T-helper 2 cell treated with Interferon-gamma antibody and Interleukin-4, amounts not matched to agents 5 μg/mL and 100 μg/mL, for 36 hours (primary cell): ENCODE measurements at regions not wholly inside any gene's neighbourhood (a gene's known extent, or its start where the extent isn't known, plus 50 kb on each side); places are given as distances from the start of the nearest gene placed in this dataset.

ENCODE experiments used
- DNase-seq: peaks from one replicate; pipeline ENCODE4 v3.0.0; 2021; ENCODE audit warnings: low spot score
- H3K27ac Mint-ChIP-seq: one replicate; pipeline ENCODE4 v1.8.0; 2021; ENCODE audit warnings: mild to moderate bottlenecking, mixed read lengths
- H3K27me3 Mint-ChIP-seq: one replicate; pipeline ENCODE4 v1.8.0; 2021; ENCODE audit warnings: low read depth, mixed read lengths
- H3K36me3 Mint-ChIP-seq: one replicate; pipeline ENCODE4 v1.8.0; 2021; ENCODE audit warnings: low read depth, mixed read lengths
- H3K4me1 Mint-ChIP-seq: one replicate; pipeline ENCODE4 v1.8.0; 2021; ENCODE audit warnings: low read depth, mixed read lengths
- H3K4me3 Mint-ChIP-seq: one replicate; pipeline ENCODE4 v1.8.0; 2022; ENCODE audit warnings: mild to moderate bottlenecking, moderate library complexity, mixed read lengths
- H3K9me3 Mint-ChIP-seq: one replicate; pipeline ENCODE4 v1.8.0; 2021; ENCODE audit warnings: mixed read lengths

DNA sequence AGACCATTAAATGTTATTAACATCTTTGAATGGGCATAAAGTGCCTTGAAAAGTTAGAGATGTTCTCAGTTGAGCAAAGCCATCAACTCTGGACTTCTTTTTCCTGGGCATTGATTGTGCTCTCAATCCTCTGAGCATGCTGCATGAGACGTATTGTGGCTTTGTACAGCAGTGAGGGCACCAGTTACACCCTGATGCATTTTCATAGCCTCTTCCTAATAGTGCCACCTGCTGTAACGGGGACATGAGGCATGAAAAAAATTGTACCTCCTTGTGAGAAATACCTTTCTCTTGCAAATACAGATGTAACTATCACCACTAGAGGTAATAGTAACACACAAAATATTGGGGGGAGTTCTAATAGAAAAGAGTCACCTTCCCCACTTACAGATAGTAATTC is 697.5 kb downstream of the TMEM182 start:
- H3K36me3 Mint-ChIP-seq: no peaks in the 10 kb centered on the region
- no peaks in the 10 kb centered on the region for H3K27me3 Mint-ChIP-seq

DNA sequence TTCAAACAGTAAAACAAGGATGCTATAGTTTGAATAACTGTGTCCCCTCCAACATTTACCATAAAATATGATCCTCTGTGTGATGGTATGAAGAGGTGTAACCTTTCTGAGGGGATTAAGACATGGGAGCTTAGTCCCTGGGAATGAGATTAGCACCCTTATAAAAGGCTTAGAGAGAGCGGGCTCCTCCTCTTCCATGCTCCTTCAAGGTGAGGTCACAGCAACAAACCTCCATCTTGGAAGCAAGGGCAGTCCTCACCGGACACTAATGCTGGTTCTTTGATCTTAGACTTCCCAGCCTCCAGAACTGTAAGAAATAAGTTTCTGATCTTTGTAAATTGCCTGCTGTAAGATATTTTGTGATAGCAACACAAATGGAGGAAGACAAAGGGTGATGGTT is 700.3 kb downstream of the TMEM182 start:
- H3K36me3 Mint-ChIP-seq: no peaks in the 10 kb centered on the region
- no peaks in the 10 kb centered on the region for H3K27me3 Mint-ChIP-seq
- no peak overlapping the region for H3K4me3 Mint-ChIP-seq
- no peak for DNase-seq
- no peaks in the 10 kb centered on the region for H3K4me1 Mint-ChIP-seq
- peaks cover 21% of the 10 kb centered on the region for H3K9me3 Mint-ChIP-seq
- no peak overlapping the region for H3K27ac Mint-ChIP-seq

More for the DNA sequence above, 697.5 kb downstream of the TMEM182 start:
- no peak overlapping the region for H3K27ac Mint-ChIP-seq
- peaks cover 7% of the 10 kb centered on the region for H3K9me3 Mint-ChIP-seq
- H3K4me1 Mint-ChIP-seq: no peaks in the 10 kb centered on the region
- no peak for DNase-seq
- no peak overlapping the region for H3K4me3 Mint-ChIP-seq

DNA sequence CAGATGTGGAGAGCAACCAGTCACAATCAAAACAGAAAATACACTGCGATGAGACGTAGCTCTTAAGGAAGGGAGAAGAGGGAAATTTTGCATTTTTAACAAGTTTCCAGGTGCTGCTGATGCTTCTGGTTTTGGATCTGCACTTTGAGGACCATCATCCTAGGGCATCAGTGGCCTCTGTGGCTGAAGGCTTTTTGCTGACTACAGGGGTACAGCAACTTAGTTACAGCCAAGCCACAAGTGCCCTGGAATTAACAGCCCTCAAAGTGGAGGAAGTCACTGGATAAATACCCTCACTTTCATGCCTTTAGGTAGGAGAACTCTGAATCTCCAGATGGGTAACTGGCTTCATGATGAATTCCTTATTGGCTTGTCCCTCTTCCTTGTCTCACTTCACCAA is 700.9 kb downstream of the TMEM182 start:
- Mint-ChIP-seq H3K27ac (no peak overlapping the region), H3K9me3 (peaks cover 21% of the 10 kb centered on the region), H3K4me1 (no peaks in the 10 kb centered on the region), H3K27me3 (no peaks in the 10 kb centered on the region), H3K36me3 (no peaks in the 10 kb centered on the region), H3K4me3 (no peak overlapping the region)
- DNase-seq: no peak

DNA sequence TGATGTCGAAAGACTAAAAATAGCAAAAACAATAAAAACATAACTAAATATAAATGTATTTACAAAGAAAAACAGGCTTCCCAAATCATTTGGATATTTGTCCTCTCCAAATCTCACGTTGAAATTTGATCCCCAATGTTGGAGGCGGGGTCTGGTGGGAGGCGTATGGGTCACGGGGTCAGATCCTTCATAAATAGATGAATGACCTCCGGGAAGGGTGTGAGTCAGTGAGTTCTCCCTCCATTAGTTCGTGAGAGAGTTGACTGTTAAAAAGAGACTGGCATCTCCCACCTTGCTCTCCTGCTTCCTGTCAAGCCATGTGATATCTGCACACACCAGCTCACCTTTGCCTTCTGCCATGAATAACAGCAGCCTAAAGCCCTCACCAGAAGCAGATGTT is 703.0 kb downstream of the TMEM182 start:
- no peaks in the 10 kb centered on the region for H3K36me3 Mint-ChIP-seq
- H3K4me3 Mint-ChIP-seq: no peak overlapping the region
- no peak for DNase-seq
- H3K27me3 Mint-ChIP-seq: no peaks in the 10 kb centered on the region
- no peak overlapping the region for H3K27ac Mint-ChIP-seq
- H3K9me3 Mint-ChIP-seq: peaks cover 21% of the 10 kb centered on the region
- H3K4me1 Mint-ChIP-seq: no peaks in the 10 kb centered on the region

DNA sequence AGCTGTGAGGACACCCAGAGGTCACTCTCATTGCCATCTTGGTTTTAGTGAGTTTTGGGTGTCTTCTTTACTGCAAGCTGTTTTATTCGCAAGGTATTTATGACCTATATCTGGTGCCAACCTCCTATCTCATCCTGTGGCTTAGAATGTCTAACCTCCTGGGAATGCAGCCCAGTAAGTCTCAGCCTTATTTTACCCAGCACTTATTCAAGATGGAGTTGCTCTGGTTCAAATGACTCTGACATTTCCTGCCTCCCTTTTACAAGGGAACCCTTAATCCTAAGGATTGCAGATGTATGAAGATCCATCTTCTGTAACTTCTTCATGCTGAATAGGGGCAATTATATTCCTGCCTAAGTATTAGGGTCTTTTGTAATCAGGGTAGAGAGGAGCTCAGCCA is 708.0 kb downstream of the TMEM182 start:
- Mint-ChIP-seq H3K27me3 (no peaks in the 10 kb centered on the region), H3K9me3 (peaks cover 28% of the 10 kb centered on the region), H3K4me1 (no peaks in the 10 kb centered on the region), H3K36me3 (no peaks in the 10 kb centered on the region), H3K27ac (no peak overlapping the region), H3K4me3 (no peak overlapping the region)
- no peak for DNase-seq

DNA sequence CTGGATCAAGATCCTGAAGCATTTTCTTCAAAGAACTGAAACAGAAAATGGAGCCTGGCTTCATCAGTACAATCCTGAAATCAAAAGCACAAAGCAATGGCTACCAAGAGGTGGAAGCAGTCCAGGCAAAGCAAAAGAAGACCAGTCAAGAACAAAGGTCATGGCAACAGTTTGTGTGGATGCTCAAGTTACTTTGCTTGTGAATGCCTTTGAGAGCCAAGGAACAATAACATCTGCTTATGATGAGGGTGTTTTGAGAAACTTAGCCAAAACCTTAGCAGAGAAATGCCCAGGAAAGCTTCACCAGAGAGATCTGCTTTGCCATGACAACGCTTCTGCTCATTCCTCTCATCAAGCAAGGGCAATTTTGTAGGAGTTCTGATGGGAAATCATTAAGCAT is 723.1 kb downstream of the TMEM182 start:
- no peak overlapping the region for H3K4me3 Mint-ChIP-seq
- H3K4me1 Mint-ChIP-seq: no peaks in the 10 kb centered on the region
- no peaks in the 10 kb centered on the region for H3K27me3 Mint-ChIP-seq
- H3K27ac Mint-ChIP-seq: no peak overlapping the region
- H3K9me3 Mint-ChIP-seq: peaks cover 9% of the 10 kb centered on the region
- H3K36me3 Mint-ChIP-seq: no peaks in the 10 kb centered on the region
- no peak for DNase-seq

DNA sequence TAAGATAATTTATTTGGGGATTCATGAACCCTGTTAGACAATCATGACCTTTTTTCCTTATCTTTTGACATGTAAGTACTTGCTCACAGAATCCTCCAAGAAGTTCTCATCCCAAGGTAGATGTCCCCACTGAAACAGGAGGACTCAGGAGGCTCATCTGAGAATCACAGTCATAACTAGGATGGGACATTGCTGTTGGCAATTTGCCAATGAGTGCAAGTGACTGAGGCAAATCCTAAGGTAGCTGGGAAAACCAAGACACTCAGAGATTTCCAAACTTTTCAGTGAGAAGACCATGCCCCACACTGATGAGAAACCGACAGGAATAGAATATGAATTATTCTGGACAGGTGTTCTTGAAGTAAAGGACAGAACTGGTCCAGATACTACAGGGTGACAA is 735.0 kb downstream of the TMEM182 start:
- Mint-ChIP-seq H3K27ac (no peak overlapping the region), H3K4me3 (no peak overlapping the region), H3K27me3 (no peaks in the 10 kb centered on the region), H3K36me3 (no peaks in the 10 kb centered on the region), H3K4me1 (no peaks in the 10 kb centered on the region), H3K9me3 (peaks cover 28% of the 10 kb centered on the region)
- no peak for DNase-seq

DNA sequence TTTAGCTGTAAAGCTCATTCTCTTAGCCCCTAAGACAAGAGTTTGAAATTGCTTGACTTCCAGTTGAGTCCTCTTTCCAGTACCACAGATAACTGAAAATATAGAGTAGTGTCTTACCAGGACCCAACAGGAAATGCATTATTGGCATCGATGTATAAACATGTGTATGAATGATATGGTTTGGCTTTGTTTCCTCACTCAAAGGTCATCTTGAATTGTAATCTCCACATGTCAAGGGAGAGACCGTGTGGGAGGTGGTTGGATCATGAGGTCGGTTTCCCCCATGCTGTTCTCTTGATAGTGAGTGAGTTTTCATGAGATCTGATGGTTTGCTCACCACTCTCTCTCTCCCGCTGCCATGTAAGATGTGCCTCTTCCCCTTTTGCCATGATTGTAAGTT is 745.0 kb downstream of the TMEM182 start:
- Mint-ChIP-seq H3K27me3 (no peaks in the 10 kb centered on the region), H3K9me3 (peaks cover 19% of the 10 kb centered on the region), H3K27ac (no peak overlapping the region), H3K36me3 (no peaks in the 10 kb centered on the region), H3K4me3 (no peak overlapping the region), H3K4me1 (no peaks in the 10 kb centered on the region)
- DNase-seq: no peak

DNA sequence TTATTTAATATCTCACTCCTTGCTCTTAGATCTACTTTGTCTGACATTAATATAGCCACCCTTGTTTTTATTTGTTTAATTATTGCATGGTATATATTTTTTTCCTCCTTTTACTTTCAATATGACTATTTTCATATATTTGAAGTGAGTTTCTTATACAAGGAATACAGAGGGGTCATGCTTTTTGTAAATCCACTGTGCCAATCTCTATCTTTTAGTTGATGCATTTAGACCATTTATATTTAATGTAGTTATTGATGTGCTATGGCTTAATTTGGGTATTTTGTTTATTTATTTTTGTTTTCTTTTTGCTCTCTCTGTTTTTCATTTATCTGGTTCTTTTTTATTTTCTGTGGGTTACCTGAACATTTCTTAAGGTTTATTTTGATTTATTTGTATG is 750.6 kb downstream of the TMEM182 start:
- Mint-ChIP-seq H3K27ac (no peak overlapping the region), H3K9me3 (peaks cover 33% of the 10 kb centered on the region), H3K4me1 (no peaks in the 10 kb centered on the region)

DNA sequence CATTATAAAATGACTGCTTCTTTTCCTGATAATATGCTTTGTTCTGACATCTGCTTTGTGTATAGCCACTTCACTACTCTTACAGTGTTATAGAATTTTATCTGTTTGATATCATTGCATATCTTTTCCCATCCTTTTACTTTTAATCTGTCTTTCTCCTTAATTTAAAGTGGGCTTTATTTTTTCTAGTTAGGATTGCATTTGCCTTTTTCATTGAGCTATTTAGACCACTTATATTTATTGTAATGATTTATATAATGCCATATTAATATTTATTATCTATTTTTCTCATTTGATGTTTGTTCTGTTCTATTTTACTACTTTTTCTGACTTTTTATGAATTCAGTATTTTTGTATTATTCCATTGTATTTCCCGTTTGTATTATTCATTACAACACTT is 758.7 kb downstream of the TMEM182 start:
- peaks cover 12% of the 10 kb centered on the region for H3K9me3 Mint-ChIP-seq
- DNase-seq: no peak
- no peak overlapping the region for H3K27ac Mint-ChIP-seq
- no peak overlapping the region for H3K4me3 Mint-ChIP-seq
- no peaks in the 10 kb centered on the region for H3K36me3 Mint-ChIP-seq
- H3K27me3 Mint-ChIP-seq: no peaks in the 10 kb centered on the region
- no peaks in the 10 kb centered on the region for H3K4me1 Mint-ChIP-seq

More for the DNA sequence above, 750.6 kb downstream of the TMEM182 start:
- Mint-ChIP-seq H3K4me3 (no peak overlapping the region), H3K36me3 (no peaks in the 10 kb centered on the region), H3K27me3 (no peaks in the 10 kb centered on the region)
- no peak for DNase-seq

DNA sequence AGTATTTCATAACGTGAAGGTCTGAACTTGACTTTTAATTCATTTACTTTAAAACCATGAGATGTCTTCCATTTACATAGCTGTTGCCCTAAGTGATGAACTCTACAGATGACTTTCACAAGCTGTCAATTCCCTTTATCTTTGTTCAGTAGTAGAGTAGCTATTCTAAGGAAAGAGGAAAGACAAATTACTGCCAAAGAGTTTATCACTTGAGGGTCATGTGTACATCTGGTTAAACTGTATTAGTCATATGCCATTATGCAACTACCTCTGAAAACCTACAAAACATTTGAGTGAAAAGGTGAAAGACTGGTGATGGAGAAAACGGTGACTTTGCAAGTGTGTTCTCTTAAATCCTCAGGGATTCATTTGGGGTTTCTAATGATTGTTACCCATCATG is 763.9 kb downstream of the TMEM182 start:
- no peaks in the 10 kb centered on the region for H3K36me3 Mint-ChIP-seq
- no peaks in the 10 kb centered on the region for H3K4me1 Mint-ChIP-seq
- H3K4me3 Mint-ChIP-seq: no peak overlapping the region
- peaks cover 10% of the 10 kb centered on the region for H3K9me3 Mint-ChIP-seq
- H3K27ac Mint-ChIP-seq: no peak overlapping the region
- no peak for DNase-seq
- H3K27me3 Mint-ChIP-seq: no peaks in the 10 kb centered on the region

DNA sequence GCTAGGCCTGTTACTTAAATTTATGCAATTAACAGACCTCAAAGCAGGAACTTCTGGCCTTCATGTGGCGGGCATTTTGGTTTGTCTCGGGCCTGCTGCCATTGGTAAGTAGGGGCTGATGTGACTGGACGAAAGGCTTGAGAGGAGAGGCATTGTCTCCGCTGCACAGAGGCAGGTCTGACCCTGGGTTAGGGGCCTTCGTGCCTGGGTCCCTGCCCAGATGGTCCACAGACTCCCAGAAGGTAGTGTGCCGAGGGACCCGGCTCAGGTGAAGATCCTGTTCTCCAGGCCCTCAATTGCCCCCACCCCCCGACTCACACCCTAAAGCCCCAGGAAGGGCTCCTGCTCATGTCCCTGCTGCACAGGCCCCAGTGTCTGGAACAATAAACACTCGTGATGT is 764.9 kb downstream of the TMEM182 start:
- no peaks in the 10 kb centered on the region for H3K36me3 Mint-ChIP-seq
- no peaks in the 10 kb centered on the region for H3K27me3 Mint-ChIP-seq
- H3K27ac Mint-ChIP-seq: no peak overlapping the region
- peaks cover 10% of the 10 kb centered on the region for H3K9me3 Mint-ChIP-seq
- DNase-seq: no peak
- H3K4me1 Mint-ChIP-seq: no peaks in the 10 kb centered on the region
- H3K4me3 Mint-ChIP-seq: no peak overlapping the region

DNA sequence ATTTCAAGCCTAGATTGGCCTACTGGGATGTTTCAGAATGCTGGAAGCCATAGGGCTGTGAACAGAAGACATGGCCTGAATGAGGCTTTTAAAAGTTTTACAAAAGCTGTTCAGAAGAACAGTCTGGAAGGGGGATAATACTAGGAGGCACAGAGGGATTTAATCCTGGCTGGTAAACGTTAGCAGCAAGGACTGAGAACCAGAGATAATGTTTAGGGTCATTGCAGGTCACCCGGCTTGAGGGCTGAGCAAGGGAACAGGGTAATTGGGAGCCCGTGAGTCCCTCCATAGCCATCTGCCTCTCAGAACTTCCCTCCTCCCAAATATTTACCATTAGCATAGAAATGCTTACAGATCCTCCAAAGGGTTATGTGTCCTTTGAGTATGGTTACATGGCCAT is 765.4 kb downstream of the TMEM182 start:
- Mint-ChIP-seq H3K27me3 (no peaks in the 10 kb centered on the region), H3K27ac (no peak overlapping the region), H3K9me3 (peaks cover 10% of the 10 kb centered on the region), H3K36me3 (no peaks in the 10 kb centered on the region), H3K4me1 (no peaks in the 10 kb centered on the region), H3K4me3 (no peak overlapping the region)
- DNase-seq: no peak

DNA sequence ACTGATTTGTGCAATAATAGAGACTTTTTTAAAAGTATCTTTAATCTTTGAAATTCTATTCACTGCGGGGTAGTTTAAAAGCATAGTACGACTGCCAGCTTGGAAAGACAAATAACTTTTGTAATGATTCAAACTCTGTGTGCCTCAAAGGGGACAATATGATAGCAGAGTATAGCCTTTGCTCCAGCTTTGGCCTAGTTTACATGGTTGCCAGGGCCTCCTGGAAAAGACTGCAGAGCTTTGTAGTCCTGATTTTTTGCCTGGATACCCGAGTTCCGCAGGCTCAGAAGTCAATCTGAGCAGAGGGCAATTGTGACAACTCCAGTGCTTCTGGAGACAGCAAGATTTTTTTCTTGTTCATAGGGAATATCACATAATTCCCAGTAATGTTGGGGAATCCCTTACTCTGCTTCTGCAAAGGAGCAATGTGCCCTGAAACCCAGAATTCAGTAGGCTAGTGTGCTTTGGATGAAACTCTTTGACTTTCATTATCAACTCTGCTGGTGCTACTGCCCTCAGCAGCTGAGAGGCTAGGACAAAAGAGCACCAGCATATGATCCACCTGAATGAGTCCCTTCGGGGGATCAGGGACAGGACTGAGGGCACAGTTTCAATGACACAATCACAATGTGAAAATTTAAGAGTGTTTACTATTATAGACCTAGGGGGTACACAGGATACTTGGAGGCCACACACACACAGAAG is 768.1 kb downstream of the TMEM182 start:
- Mint-ChIP-seq H3K27ac (no peak overlapping the region), H3K27me3 (no peaks in the 10 kb centered on the region), H3K4me3 (no peak overlapping the region), H3K36me3 (no peaks in the 10 kb centered on the region), H3K4me1 (no peaks in the 10 kb centered on the region), H3K9me3 (peaks cover 27% of the 10 kb centered on the region)
- no peak for DNase-seq

DNA sequence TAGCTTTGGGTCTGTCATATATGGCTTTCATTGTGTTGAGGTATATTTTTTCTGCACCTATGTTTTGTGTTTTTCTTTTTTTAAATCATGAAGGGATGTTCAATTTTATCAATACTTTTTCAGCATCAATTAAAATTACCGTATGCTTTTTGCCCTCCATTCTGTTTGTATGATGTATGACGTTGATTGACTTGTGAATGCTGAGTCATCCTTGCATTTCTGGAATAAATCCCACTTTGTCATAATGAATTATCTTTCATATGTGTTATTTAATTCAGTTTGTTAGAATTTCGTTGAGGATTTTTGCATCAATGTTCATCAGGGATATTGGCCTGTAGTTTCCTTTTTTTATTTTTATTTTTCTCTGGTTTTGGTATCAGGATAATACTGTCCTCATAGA is 790.9 kb downstream of the TMEM182 start:
- Mint-ChIP-seq H3K36me3 (no peaks in the 10 kb centered on the region), H3K27me3 (no peaks in the 10 kb centered on the region), H3K27ac (no peak overlapping the region), H3K4me1 (no peaks in the 10 kb centered on the region), H3K4me3 (no peak overlapping the region), H3K9me3 (peaks cover 50% of the 10 kb centered on the region)
- no peak for DNase-seq
